NT2/D1 (cell line): ENCODE measurements at regions not wholly inside any gene's neighbourhood (a gene's known extent, or its start where the extent isn't known, plus 50 kb on each side); places are given as distances from the start of the nearest gene placed in this dataset.
"Not testable (repeated sequence)": the region's sequence is repeated elsewhere in the genome, so short reads cannot be mapped to it uniquely, and the experiment has no call there.

Experiments used
- SUZ12 ChIP-seq: IDR thresholded peaks from 2 replicates; pipeline ENCODE4 v1.6.1; 2011; ENCODE audit not compliant: insufficient read length, insufficient read depth; ENCODE audit errors: extremely low read depth
- ZNF274 ChIP-seq: IDR thresholded peaks from 2 replicates; pipeline ENCODE4 v1.6.1; 2011; ENCODE audit warnings: mild to moderate bottlenecking, low read depth, low read length

GRCh38 chr3:178209116-178209515 lies 327.1 kb upstream of the KCNMB2 start:
- not testable (repeated sequence) for TF ChIP-seq SUZ12, ZNF274
